ENCODE measurements at regions not wholly inside any gene's neighbourhood (a gene's known extent, or its start where the extent isn't known, plus 50 kb on each side); places are given as distances from the start of the nearest gene placed in this dataset.

- Histone ChIP-seq H4K20me1 (ENCODE audit: control insufficient read depth, insufficient read depth) (no peaks in the 10 kb centered on the region), H3K9me3 (replicated peaks; ENCODE audit: control insufficient read depth, insufficient read depth, low read length) (no peaks in the 10 kb centered on the region), H3K9ac (ENCODE audit: control insufficient read depth, insufficient read depth, low read length) (no peak overlapping the region), H3K36me3 (ENCODE audit: control insufficient read depth in 2 of 2, insufficient read depth in 2 of 2, low read length in 1 of 2) (no peaks in the 10 kb centered on the region), H3K79me2 (ENCODE audit: control insufficient read depth, insufficient read depth, low read length) (no peaks in the 10 kb centered on the region), H3K4me2 (ENCODE audit: control insufficient read depth, insufficient read depth) (no peak overlapping the region), H3K27ac (ENCODE audit: control insufficient read depth, insufficient read depth) (no peak overlapping the region), H2AFZ (ENCODE audit: control insufficient read depth, low read depth, low read length) (no peak overlapping the region), H3K4me1 (ENCODE audit: control insufficient read depth, insufficient read depth, low read length) (no peaks in the 10 kb centered on the region), H3K27me3 (replicated peaks in 1 of 2; ENCODE audit: control insufficient read depth in 2 of 2, insufficient read depth in 2 of 2, low read length in 1 of 2) (no peaks in the 10 kb centered on the region), H3K4me3 (no peak overlapping the region)
- ATAC-seq (no peak), FAIRE-seq (no peak), DNase-seq (ENCODE audit: low read depth, low spot score) (no peak)
- intact Hi-C loops (cut with micrococcal nuclease; ENCODE audit: unreplicated experiment) = no loop called here
- ChIA-PET CTCF (interaction anchor here (1.3 kb wide), 1 partner anchor 45 kb away, joined by 3 read pairs; no protein-coding TSS in a partner anchor), RAD21 (ENCODE audit: unreplicated experiment) (interaction anchor here (1.0 to 1.9 kb wide), 3 partner anchors 9 to 182 kb away, joined by 3 to 7 read pairs (median 4); no protein-coding TSS in a partner anchor), SMC1A (ENCODE audit: uncharacterized antibody, unreplicated experiment) (interaction anchor here (0.9 to 1.3 kb wide), 2 partner anchors 27 to 73 kb away, joined by 3 read pairs; no protein-coding TSS in a partner anchor), POLR2A (interaction anchor here (0.6 kb wide), 1 partner anchor 53 kb away, joined by 5 read pairs; no protein-coding TSS in a partner anchor)
- no peak for TF ChIP-seq CEBPZ (IDR thresholded peaks at IDR 0.05; ENCODE audit: low read depth, low read length)
- no peak for TF ChIP-seq HDAC6 (IDR thresholded peaks at IDR 0.05; ENCODE audit: unreplicated experiment)
- TF ChIP-seq HSF1 (IDR thresholded peaks at IDR 0.05; ENCODE audit: low read depth, low read length) = no peak
- TF ChIP-seq ZNF622 (IDR thresholded peaks at IDR 0.05) = no peak
- TF ChIP-seq NR2C2 (IDR thresholded peaks at IDR 0.05; ENCODE audit: borderline replicate concordance, control insufficient read depth, insufficient read length, low read depth) = no peak
- no peak for TF ChIP-seq ZNF687 (IDR thresholded peaks at IDR 0.05)
- no peak for TF ChIP-seq JUNB (IDR thresholded peaks at IDR 0.05)
- TF ChIP-seq EGR1 (IDR thresholded peaks at IDR 0.05; ENCODE audit: borderline replicate concordance in 1 of 2, low read depth in 2 of 2, low read length in 2 of 2) = no peak
- BruUV-seq (replicated peaks) = no TSS peak
- WGBS (ENCODE audit: insufficient coverage, insufficient replicate concordance, low lambda C conversion rate, missing lambda C conversion rate) = 37% methylated on average over 4 of the region's 4 CpGs
- in situ Hi-C loops (cut with MboI) = no loop called here
These were observed 589.9 kb upstream of the ADGRB3 start for GRCh38 chr6:68045193-68045592.
